ENCODE measurements at regions not wholly inside any gene's neighbourhood (a gene's known extent, or its start where the extent isn't known, plus 50 kb on each side); places are given as distances from the start of the nearest gene placed in this dataset.

- FAIRE-seq (no peak), DNase-seq (ENCODE audit: low spot score) (no peak)
These were observed 474.9 kb upstream of the CWC22 start for GRCh38 chr2:180481998-180482397.

GRCh38 chr2:180478883-180479282 is 471.8 kb upstream of the CWC22 start:
- FAIRE-seq (no peak), DNase-seq (ENCODE audit: low spot score) (no peak)

GRCh38 chr2:180474716-180475115 is 467.6 kb upstream of the CWC22 start:
- no peak for DNase-seq (ENCODE audit: low spot score)
- no peak for FAIRE-seq

- FAIRE-seq (no peak), DNase-seq (ENCODE audit: low spot score) (no peak)
These were observed 466.4 kb upstream of the CWC22 start for GRCh38 chr2:180473456-180473855.

GRCh38 chr2:180472133-180472532 is 465.0 kb upstream of the CWC22 start:
- DNase-seq (ENCODE audit: low spot score) = no peak
- FAIRE-seq = no peak

- DNase-seq (ENCODE audit: low spot score) (no peak), FAIRE-seq (no peak)
These were observed 456.5 kb upstream of the CWC22 start for GRCh38 chr2:180463608-180464007.

- FAIRE-seq = no peak
- no peak for DNase-seq (ENCODE audit: low spot score)
These were observed 454.7 kb upstream of the CWC22 start for GRCh38 chr2:180461761-180462160.

GRCh38 chr2:180456801-180457200 is 449.7 kb upstream of the CWC22 start:
- no peak for DNase-seq (ENCODE audit: low spot score)
- no peak for FAIRE-seq

- FAIRE-seq (no peak), DNase-seq (ENCODE audit: low spot score) (no peak)
These were observed 443.7 kb upstream of the CWC22 start for GRCh38 chr2:180450841-180451240.

- FAIRE-seq = no peak
- DNase-seq (ENCODE audit: low spot score) = no peak
These were observed 442.2 kb upstream of the CWC22 start for GRCh38 chr2:180449171-180449915.

- no peak for DNase-seq (ENCODE audit: low spot score)
- no peak for FAIRE-seq
These were observed 439.4 kb upstream of the CWC22 start for GRCh38 chr2:180446492-180446891.

- no peak for FAIRE-seq
- no peak for DNase-seq (ENCODE audit: low spot score)
These were observed 436.8 kb upstream of the CWC22 start for GRCh38 chr2:180443888-180444287.

GRCh38 chr2:180442860-180443644 is 436.0 kb upstream of the CWC22 start:
- DNase-seq (ENCODE audit: low spot score) (no peak), FAIRE-seq (no peak)

- DNase-seq (ENCODE audit: low spot score) = no peak
- FAIRE-seq = no peak
These were observed 412.1 kb upstream of the CWC22 start for GRCh38 chr2:180419212-180419611.

- DNase-seq (ENCODE audit: low spot score) (no peak), FAIRE-seq (no peak)
These were observed 409.5 kb upstream of the CWC22 start for GRCh38 chr2:180416627-180417026.

GRCh38 chr2:180413336-180413735 is 406.2 kb upstream of the CWC22 start:
- DNase-seq (ENCODE audit: low spot score) (no peak), FAIRE-seq (no peak)

- no peak for DNase-seq (ENCODE audit: low spot score)
- FAIRE-seq = no peak
These were observed 405.1 kb upstream of the CWC22 start for GRCh38 chr2:180412219-180412618.

GRCh38 chr2:180411661-180412060 is 404.6 kb upstream of the CWC22 start:
- DNase-seq (ENCODE audit: low spot score) = no peak
- FAIRE-seq = no peak

GRCh38 chr2:180406687-180407086 is 399.6 kb upstream of the CWC22 start:
- no peak for DNase-seq (ENCODE audit: low spot score)
- no peak for FAIRE-seq

- DNase-seq (ENCODE audit: low spot score) = no peak
These were observed 398.4 kb upstream of the CWC22 start for GRCh38 chr2:180405520-180405919.

GRCh38 chr2:180394305-180394704 is 387.2 kb upstream of the CWC22 start:
- DNase-seq (ENCODE audit: low spot score) (no peak), FAIRE-seq (no peak)

More at GRCh38 chr2:180405520-180405919, 398.4 kb upstream of the CWC22 start:
- no peak for FAIRE-seq

GRCh38 chr2:180385601-180386201 is 378.6 kb upstream of the CWC22 start:
- DNase-seq (ENCODE audit: low spot score) = no peak

More at GRCh38 chr2:180385601-180386201, 378.6 kb upstream of the CWC22 start:
- no peak for FAIRE-seq
